H7 (cell line): ENCODE measurements at regions not wholly inside any gene's neighbourhood (a gene's known extent, or its start where the extent isn't known, plus 50 kb on each side); places are given as distances from the start of the nearest gene placed in this dataset.
"Not testable (repeated sequence)": the region's sequence is repeated elsewhere in the genome, so short reads cannot be mapped to it uniquely, and the experiment has no call there.

Source experiments
- DNase-seq: peaks from one replicate; pipeline ENCODE4 v3.0.0; 2012
- H3K27me3 ChIP-seq: 2 replicates; pipeline ENCODE4 v1.6.0; 2011; ENCODE audit warnings: mild to moderate bottlenecking, low read length; ENCODE audit not compliant: control insufficient read depth, insufficient read depth
- H3K36me3 ChIP-seq: replicated peaks from 2 replicates; pipeline ENCODE4 v1.5.1; 2011; ENCODE audit warnings: low read length; ENCODE audit not compliant: control insufficient read depth, insufficient read depth
- H3K4me3 ChIP-seq: 2 replicates; pipeline ENCODE4 v1.5.1; 2011; ENCODE audit warnings: low read depth, mild to moderate bottlenecking, control low read depth, low read length, moderate library complexity; ENCODE audit not compliant: insufficient read depth

GRCh38 chr5:12660279-12661107, 756.2 kb upstream of the CTNND2 start:
- not testable (repeated sequence) for DNase-seq, H3K27me3 ChIP-seq, H3K4me3 ChIP-seq
- H3K36me3 ChIP-seq, result peaks cover 10% of the 10 kb centered on the region

GRCh38 chr5:12659686-12660085, 755.4 kb upstream of the CTNND2 start:
- no peak for DNase-seq
- Histone ChIP-seq H3K27me3 (no peaks in the 10 kb centered on the region), H3K4me3 (no peak overlapping the region), H3K36me3 (peaks cover 12% of the 10 kb centered on the region)

- no peak for DNase-seq
- H3K4me3 ChIP-seq, result no peak overlapping the region
- H3K27me3 ChIP-seq, result no peaks in the 10 kb centered on the region
- peaks cover 11% of the 10 kb centered on the region for H3K36me3 ChIP-seq
Observed at GRCh38 chr5:12658871-12659446, 754.7 kb upstream of the CTNND2 start.

- DNase-seq, H3K4me3 ChIP-seq, H3K36me3 ChIP-seq, H3K27me3 ChIP-seq: not testable (repeated sequence)
Observed at GRCh38 chr5:12657914-12658474, 753.7 kb upstream of the CTNND2 start.

GRCh38 chr5:12655675-12656074, 751.4 kb upstream of the CTNND2 start:
- peaks cover 5% of the 10 kb centered on the region for H3K36me3 ChIP-seq
- H3K4me3 ChIP-seq, result no peak overlapping the region
- no peaks in the 10 kb centered on the region for H3K27me3 ChIP-seq
- no peak for DNase-seq

GRCh38 chr5:12652201-12652600, 748.0 kb upstream of the CTNND2 start:
- Histone ChIP-seq H3K4me3 (no peak overlapping the region), H3K27me3 (no peaks in the 10 kb centered on the region), H3K36me3 (peaks cover 3% of the 10 kb centered on the region)
- DNase-seq, result no peak

- DNase-seq, result no peak
- H3K36me3 ChIP-seq, result no peaks in the 10 kb centered on the region
- H3K27me3 ChIP-seq, result no peaks in the 10 kb centered on the region
- H3K4me3 ChIP-seq, result no peak overlapping the region
Observed at GRCh38 chr5:12648558-12648957, 744.3 kb upstream of the CTNND2 start.

GRCh38 chr5:12647613-12648012, 743.4 kb upstream of the CTNND2 start:
- no peak for DNase-seq

GRCh38 chr5:12645582-12645981, 741.3 kb upstream of the CTNND2 start:
- Histone ChIP-seq H3K4me3 (no peak overlapping the region), H3K27me3 (no peaks in the 10 kb centered on the region), H3K36me3 (no peaks in the 10 kb centered on the region)
- no peak for DNase-seq

More at GRCh38 chr5:12647613-12648012, 743.4 kb upstream of the CTNND2 start:
- no peaks in the 10 kb centered on the region for H3K27me3 ChIP-seq
- no peak overlapping the region for H3K4me3 ChIP-seq
- no peaks in the 10 kb centered on the region for H3K36me3 ChIP-seq

- H3K4me3 ChIP-seq, result no peak overlapping the region
- no peaks in the 10 kb centered on the region for H3K36me3 ChIP-seq
- no peaks in the 10 kb centered on the region for H3K27me3 ChIP-seq
- DNase-seq, result no peak
Observed at GRCh38 chr5:12636209-12636608, 732.0 kb upstream of the CTNND2 start.

GRCh38 chr5:12626556-12626955, 722.3 kb upstream of the CTNND2 start:
- Histone ChIP-seq H3K27me3 (no peaks in the 10 kb centered on the region), H3K4me3 (peak overlapping the region; percentile 30; the same call in 1 of the 2 replicates), H3K36me3 (no peaks in the 10 kb centered on the region)
- no peak for DNase-seq

GRCh38 chr5:12625667-12626263, 721.5 kb upstream of the CTNND2 start:
- H3K36me3 ChIP-seq, result no peaks in the 10 kb centered on the region
- H3K4me3 ChIP-seq, result peak overlapping the region; percentile 30; the same call in 1 of the 2 replicates
- no peaks in the 10 kb centered on the region for H3K27me3 ChIP-seq
- DNase-seq, result no peak

GRCh38 chr5:12624776-12625560, 720.7 kb upstream of the CTNND2 start:
- H3K36me3 ChIP-seq, result no peaks in the 10 kb centered on the region
- DNase-seq, result no peak
- H3K4me3 ChIP-seq, result peak overlapping the region; percentile 30; the same call in 1 of the 2 replicates
- no peaks in the 10 kb centered on the region for H3K27me3 ChIP-seq

- peak; percentile 2 for DNase-seq
- Histone ChIP-seq H3K27me3 (no peaks in the 10 kb centered on the region), H3K4me3 (no peak overlapping the region), H3K36me3 (no peaks in the 10 kb centered on the region)
Observed at GRCh38 chr5:12623408-12623807, 719.2 kb upstream of the CTNND2 start.
